HepG2 (cell line): ENCODE measurements at regions not wholly inside any gene's neighbourhood (a gene's known extent, or its start where the extent isn't known, plus 50 kb on each side); places are given as distances from the start of the nearest gene placed in this dataset.

Experiments used
- ATAC-seq: fragments of 200-7000 bp; cut with Tn5 transposase; 3 replicates; pipeline ENCODE4 v1.9.1; 2020; ENCODE audit warnings: mild to moderate bottlenecking, moderate library complexity
- BruUV-seq: library from RNA; stranded (reverse); fragments of 400-500 nt; replicated peaks from 2 replicates; lab custom pipeline; 2021; lab: Mats Ljungman, UMichigan
- CTCF ChIA-PET: fragments of 300-600 bp; formaldehyde crosslinking; extraction: SDS; loops from one replicate; lab custom pipeline; 2021; ENCODE audit warnings: low total read pairs, inconsistent platforms, low intra/inter-chr PET ratio; lab: Yijun Ruan, JAX
- POLR2A ChIA-PET: fragments of 350-600 bp; sonication (Branson Sonifier 250); formaldehyde crosslinking; loops from one replicate; lab custom pipeline; 2020; ENCODE audit warnings: antibody characterized with exemption, inconsistent platforms; lab: Yijun Ruan, JAX
- DNase-seq: peaks from one replicate; pipeline ENCODE4 v3.0.0-alpha.2; 2015; ENCODE audit warnings: low spot score
- FAIRE-seq: peaks from 3 replicates; lab custom pipeline; 2011; peaks lifted over from hg19 to GRCh38; lab: Jason Lieb, UNC
- H2AFZ ChIP-seq: one replicate; pipeline ENCODE4 v1.6.1; 2011; ENCODE audit warnings: low read length, inconsistent platforms
- H3K27ac ChIP-seq: fragments of 300-600 bp; 3 replicates; pipeline ENCODE4 v1.8.0; 2011; ENCODE audit warnings: mixed run types, mild to moderate bottlenecking, mixed read lengths, low read length, inconsistent platforms; ENCODE audit not compliant: insufficient read depth; ENCODE audit errors: extremely low read length
- H3K27me3 ChIP-seq, 2 experiments: fragments of 200-600 bp in 1 of 2; 2 replicates in 1 of 2; 3 replicates in 1 of 2; pipeline versions ENCODE4 v1.6.0 to v1.8.0; 2011; ENCODE audit warnings: low read length in 2 of 2, mild to moderate bottlenecking in 2 of 2, moderate library complexity in 2 of 2, inconsistent platforms in 1 of 2; ENCODE audit not compliant: insufficient read depth in 2 of 2, control insufficient read depth in 1 of 2
- H3K36me3 ChIP-seq, 2 experiments: fragments of 200-600 bp in 1 of 2; replicated peaks in 1 of 2; 2 replicates in 1 of 2; 3 replicates in 1 of 2; pipeline versions ENCODE4 v1.5.1 to v1.8.0; 2011; ENCODE audit warnings: low read length in 2 of 2, inconsistent platforms in 1 of 2; ENCODE audit not compliant: insufficient read depth in 2 of 2, control insufficient read depth in 1 of 2
- H3K4me1 ChIP-seq: 2 replicates; pipeline ENCODE4 v1.5.1; 2012; ENCODE audit warnings: low read length, inconsistent platforms; ENCODE audit not compliant: insufficient read depth
- H3K4me2 ChIP-seq: 2 replicates; pipeline ENCODE4 v1.6.0; 2011; ENCODE audit warnings: low read depth, low read length, inconsistent platforms
- H3K4me3 ChIP-seq, 3 experiments: fragments of 200-600 bp in 1 of 3; sonication (generic), shearing (Covaris generic) in 1 of 3; replicated peaks in 1 of 3; 2 replicates each; pipeline ENCODE4 v1.5.1; 2011 to 2016; ENCODE audit warnings: low read length in 3 of 3, inconsistent platforms in 2 of 3, low read depth in 2 of 3, mild to moderate bottlenecking in 2 of 3, control low read depth in 1 of 3, mixed read lengths in 1 of 3; ENCODE audit not compliant: insufficient read depth in 1 of 3
- H3K79me2 ChIP-seq: one replicate; pipeline ENCODE4 v1.6.1; 2011; ENCODE audit warnings: low read length, inconsistent platforms; ENCODE audit not compliant: insufficient read depth
- H3K9ac ChIP-seq: 2 replicates; pipeline ENCODE4 v1.6.0; 2011; ENCODE audit warnings: mild to moderate bottlenecking, low read depth, low read length, inconsistent platforms; ENCODE audit not compliant: insufficient read depth
- H3K9me3 ChIP-seq: 2 replicates; pipeline ENCODE4 v1.5.1; 2012; ENCODE audit warnings: mild to moderate bottlenecking, low read length
- H4K20me1 ChIP-seq: 2 replicates; pipeline ENCODE4 v1.6.0; 2011; ENCODE audit warnings: inconsistent platforms, mild to moderate bottlenecking, low read length, moderate library complexity; ENCODE audit not compliant: insufficient read depth
- KDM4B ChIP-seq: sonication (generic); formaldehyde crosslinking; IDR thresholded peaks from 2 replicates; pipeline ENCODE4 v1.4.0; 2020; ENCODE audit warnings: missing genetic modification reagents
- KLF12 ChIP-seq: sonication (generic); formaldehyde crosslinking; IDR thresholded peaks from 2 replicates; pipeline ENCODE4 v1.4.0; 2020; ENCODE audit warnings: missing genetic modification reagents, borderline replicate concordance
- MAFF ChIP-seq: IDR thresholded peaks from 2 replicates; pipeline ENCODE4 v1.6.1; 2011; ENCODE audit warnings: low read depth, low read length, improper control_type of control experiment
- MAFK ChIP-seq, 2 experiments: IDR thresholded peaks in 1 of 2; conservative IDR thresholded peaks in 1 of 2; 2 replicates each; pipeline ENCODE4 v1.6.1; 2011; ENCODE audit warnings: improper control_type of control experiment in 2 of 2, low read length in 2 of 2
- MED8 ChIP-seq: sonication (generic); formaldehyde crosslinking; IDR thresholded peaks from 2 replicates; pipeline ENCODE4 v1.8.1; 2023; ENCODE audit warnings: mild to moderate bottlenecking, missing genetic modification reagents; ENCODE audit not compliant: insufficient replicate concordance
- NKX3-1 ChIP-seq: sonication (generic); formaldehyde crosslinking; IDR thresholded peaks from 2 replicates; pipeline ENCODE4 v1.5.0; 2020; ENCODE audit warnings: missing genetic modification reagents
- RCOR2 ChIP-seq: IDR thresholded peaks from 2 replicates; pipeline ENCODE4 v1.6.1; 2016; ENCODE audit warnings: missing biosample characterization, missing genetic modification reagents
- SCMH1 ChIP-seq: sonication (generic); formaldehyde crosslinking; IDR thresholded peaks from 2 replicates; pipeline ENCODE4 v1.9.0; 2021; ENCODE audit warnings: missing genetic modification reagents, mild to moderate bottlenecking, borderline replicate concordance
- SNAI1 ChIP-seq: sonication (generic); formaldehyde crosslinking; IDR thresholded peaks from 2 replicates; pipeline ENCODE4 v1.5.0; 2020; ENCODE audit warnings: mild to moderate bottlenecking, missing genetic modification reagents, borderline replicate concordance
- ZNF264 ChIP-seq: sonication (generic); formaldehyde crosslinking; IDR thresholded peaks from 2 replicates; pipeline ENCODE4 v1.4.0; 2020; ENCODE audit warnings: missing genetic modification reagents
- ZNF460 ChIP-seq: sonication (generic); formaldehyde crosslinking; IDR thresholded peaks from 2 replicates; pipeline ENCODE4 v1.5.1; 2020; ENCODE audit warnings: missing genetic modification reagents, mild to moderate bottlenecking, borderline replicate concordance
- ZNF589 ChIP-seq: sonication (generic); formaldehyde crosslinking; conservative IDR thresholded peaks from 2 replicates; pipeline ENCODE4 v1.8.0; 2022; ENCODE audit warnings: mild to moderate bottlenecking, moderate library complexity, missing genetic modification reagents
- ZNF605 ChIP-seq: sonication (generic); formaldehyde crosslinking; IDR thresholded peaks from 2 replicates; pipeline ENCODE4 v1.8.0; 2022; ENCODE audit warnings: mild to moderate bottlenecking, missing genetic modification reagents
- ZNF772 ChIP-seq: sonication (generic); formaldehyde crosslinking; IDR thresholded peaks from 2 replicates; pipeline ENCODE4 v1.5.0; 2020; ENCODE audit warnings: mild to moderate bottlenecking, missing genetic modification reagents
- ZNF788 ChIP-seq: sonication (generic); formaldehyde crosslinking; IDR thresholded peaks from 2 replicates; pipeline ENCODE4 v1.5.0; 2020; ENCODE audit warnings: mild to moderate bottlenecking, missing genetic modification reagents, borderline replicate concordance
- WGBS: methylation state at CpG from one replicate; pipeline ENCODE4 v1.1.6; 2017; ENCODE audit warnings: low lambda C conversion rate; 5-methylcytosine and 5-hydroxymethylcytosine counted together
- in situ Hi-C: cut with HindIII; loops from 2 replicates; pipeline ENCODE4 v1.10.0; 2017; ENCODE audit warnings: low pct_unique_long_range_greater_than_20kb; ENCODE audit not compliant: extremely low pct_ligation_motif_present
- intact Hi-C: fragments of 100-400 bp; cut with micrococcal nuclease; formaldehyde crosslinking; loops from one replicate; pipeline ENCODE4 v1.10.0; 2022; ENCODE audit not compliant: unreplicated experiment
- TF ChIP-seq, protein P1 (sequence below): IDR thresholded peaks from 2 replicates; pipeline ENCODE4 v1.6.1; 2018; ENCODE audit warnings: missing genetic modification reagents, mild to moderate bottlenecking, missing compliant biosample characterization

- Histone ChIP-seq H3K36me3 (no peaks in the 10 kb centered on the region), H3K9me3 (no peaks in the 10 kb centered on the region), H3K27ac (no peak overlapping the region), H3K4me1 (no peaks in the 10 kb centered on the region), H3K79me2 (no peaks in the 10 kb centered on the region), H3K4me3 (no peak overlapping the region), H3K4me2 (no peak overlapping the region), H3K27me3 (no peaks in the 10 kb centered on the region), H2AFZ (no peak overlapping the region), H3K9ac (no peak overlapping the region), H4K20me1 (no peaks in the 10 kb centered on the region)
- ChIA-PET POLR2A (no interaction called here), CTCF (no interaction called here)
- ATAC-seq (no peak), FAIRE-seq (no peak), DNase-seq (no peak)
- TF ChIP-seq SNAI1 (CRISPR knock-in tag), result no peak
- 0 out of 2 replicates have a peak, but pooled peaks have one; percentile 22 for TF ChIP-seq MAFF
- no peak for TF ChIP-seq KLF12 (CRISPR knock-in tag)
- peak; percentile 35 to 52; a peak in 2 of 4 replicates for TF ChIP-seq MAFK (conservative IDR thresholded peaks at IDR 0.05 in 1 of 2, IDR thresholded peaks at IDR 0.05 in 1 of 2; ENCODE audit: low read length in 2 of 2)
- no peak for TF ChIP-seq ZNF788 (CRISPR knock-in tag)
- no peak for TF ChIP-seq ZNF772
- TF ChIP-seq RCOR2 (CRISPR knock-in tag), result no peak
- TF ChIP-seq KDM4B (CRISPR knock-in tag), result no peak
- no TSS peak for BruUV-seq
- WGBS, result 24% methylated on average over 2 of the region's 2 CpGs
- intact Hi-C loops, result no loop called here
- in situ Hi-C loops, result no loop called here
Measured at GRCh38 chr2:7866825-7867224, 815.0 kb upstream of the ID2 start.

- no peaks in the 10 kb centered on the region for H3K36me3 ChIP-seq
- no peaks in the 10 kb centered on the region for H3K79me2 ChIP-seq
- H2AFZ ChIP-seq, result no peak overlapping the region
- no peak for DNase-seq
- H3K27ac ChIP-seq, result no peak overlapping the region
- H3K27me3 ChIP-seq, result no peaks in the 10 kb centered on the region
- no TSS peak for BruUV-seq
- no peaks in the 10 kb centered on the region for H3K9me3 ChIP-seq
- H3K9ac ChIP-seq, result no peak overlapping the region
- in situ Hi-C loops (no loop called here), intact Hi-C loops (no loop called here)
- no peaks in the 10 kb centered on the region for H4K20me1 ChIP-seq
- no peak overlapping the region for H3K4me2 ChIP-seq
- ATAC-seq, result no peak
- H3K4me3 ChIP-seq, result no peak overlapping the region
- ChIA-PET CTCF (no interaction called here), POLR2A (no interaction called here)
- no peak for FAIRE-seq
- WGBS, result 18% methylated on average over 2 of the region's 2 CpGs
- no peaks in the 10 kb centered on the region for H3K4me1 ChIP-seq
- TF ChIP-seq SCMH1 (CRISPR knock-in tag) (no peak), ZNF460 (CRISPR knock-in tag) (no peak), ZNF589 (CRISPR knock-in tag) (no peak), NKX3-1 (CRISPR knock-in tag) (no peak), ZNF605 (no peak), MED8 (CRISPR knock-in tag) (no peak), ZNF264 (CRISPR knock-in tag) (no peak)
- TF ChIP-seq, protein P1, sequence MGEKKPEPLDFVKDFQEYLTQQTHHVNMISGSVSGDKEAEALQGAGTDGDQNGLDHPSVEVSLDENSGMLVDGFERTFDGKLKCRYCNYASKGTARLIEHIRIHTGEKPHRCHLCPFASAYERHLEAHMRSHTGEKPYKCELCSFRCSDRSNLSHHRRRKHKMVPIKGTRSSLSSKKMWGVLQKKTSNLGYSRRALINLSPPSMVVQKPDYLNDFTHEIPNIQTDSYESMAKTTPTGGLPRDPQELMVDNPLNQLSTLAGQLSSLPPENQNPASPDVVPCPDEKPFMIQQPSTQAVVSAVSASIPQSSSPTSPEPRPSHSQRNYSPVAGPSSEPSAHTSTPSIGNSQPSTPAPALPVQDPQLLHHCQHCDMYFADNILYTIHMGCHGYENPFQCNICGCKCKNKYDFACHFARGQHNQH (CRISPR knock-in tag), result no peak
Measured at GRCh38 chr2:7867867-7868266, 814.0 kb upstream of the ID2 start.
